Fibroblast of pulmonary artery (primary cell): ENCODE measurements at regions not wholly inside any gene's neighbourhood (a gene's known extent, or its start where the extent isn't known, plus 50 kb on each side); places are given as distances from the start of the nearest gene placed in this dataset.

Experiments
- DNase-seq: peaks from one replicate; pipeline ENCODE4 v3.0.0-alpha.2; 2010; ENCODE audit warnings: low read depth
- H3K4me3 ChIP-seq: replicated peaks from 2 replicates; pipeline ENCODE4 v1.5.1; 2011; ENCODE audit warnings: low read depth, mild to moderate bottlenecking, control low read depth, low read length, moderate library complexity
- TF ChIP-seq, protein P1 (sequence below): IDR thresholded peaks from 2 replicates; pipeline ENCODE4 v1.5.1; 2011; ENCODE audit warnings: mild to moderate bottlenecking, control low read depth, low read length, inconsistent platforms; ENCODE audit errors: missing control alignments

DNA sequence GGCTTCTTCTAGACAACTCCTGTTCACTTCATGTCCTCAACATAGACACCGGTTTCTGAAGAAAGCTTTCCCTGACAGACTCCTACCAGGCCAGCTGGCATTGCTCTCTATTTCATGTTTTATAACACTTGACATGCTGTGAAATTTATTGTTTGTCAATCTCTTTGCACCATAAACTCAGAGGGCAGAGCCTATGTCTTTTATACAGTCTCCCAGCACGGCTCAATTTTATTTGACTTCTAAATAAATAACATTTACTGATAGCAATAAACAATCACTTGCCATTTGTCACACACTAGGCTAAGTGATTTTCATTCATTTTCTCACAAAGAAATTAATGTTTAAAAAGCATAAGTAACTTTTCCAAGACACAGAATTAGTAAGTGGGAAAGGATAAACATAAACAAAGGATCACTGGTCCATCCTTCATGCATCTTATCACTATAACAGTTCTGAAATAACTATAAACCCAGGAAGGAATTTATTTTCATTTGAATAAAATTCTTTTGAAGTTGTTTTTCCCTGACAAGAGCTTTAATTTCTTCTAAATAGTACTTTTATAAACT, 577.6 kb downstream of the TECRL start:
- H3K4me3 ChIP-seq, result no peak overlapping the region
- DNase-seq, result no peak
- TF ChIP-seq, protein P1, sequence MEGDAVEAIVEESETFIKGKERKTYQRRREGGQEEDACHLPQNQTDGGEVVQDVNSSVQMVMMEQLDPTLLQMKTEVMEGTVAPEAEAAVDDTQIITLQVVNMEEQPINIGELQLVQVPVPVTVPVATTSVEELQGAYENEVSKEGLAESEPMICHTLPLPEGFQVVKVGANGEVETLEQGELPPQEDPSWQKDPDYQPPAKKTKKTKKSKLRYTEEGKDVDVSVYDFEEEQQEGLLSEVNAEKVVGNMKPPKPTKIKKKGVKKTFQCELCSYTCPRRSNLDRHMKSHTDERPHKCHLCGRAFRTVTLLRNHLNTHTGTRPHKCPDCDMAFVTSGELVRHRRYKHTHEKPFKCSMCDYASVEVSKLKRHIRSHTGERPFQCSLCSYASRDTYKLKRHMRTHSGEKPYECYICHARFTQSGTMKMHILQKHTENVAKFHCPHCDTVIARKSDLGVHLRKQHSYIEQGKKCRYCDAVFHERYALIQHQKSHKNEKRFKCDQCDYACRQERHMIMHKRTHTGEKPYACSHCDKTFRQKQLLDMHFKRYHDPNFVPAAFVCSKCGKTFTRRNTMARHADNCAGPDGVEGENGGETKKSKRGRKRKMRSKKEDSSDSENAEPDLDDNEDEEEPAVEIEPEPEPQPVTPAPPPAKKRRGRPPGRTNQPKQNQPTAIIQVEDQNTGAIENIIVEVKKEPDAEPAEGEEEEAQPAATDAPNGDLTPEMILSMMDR, result no peak

DNA sequence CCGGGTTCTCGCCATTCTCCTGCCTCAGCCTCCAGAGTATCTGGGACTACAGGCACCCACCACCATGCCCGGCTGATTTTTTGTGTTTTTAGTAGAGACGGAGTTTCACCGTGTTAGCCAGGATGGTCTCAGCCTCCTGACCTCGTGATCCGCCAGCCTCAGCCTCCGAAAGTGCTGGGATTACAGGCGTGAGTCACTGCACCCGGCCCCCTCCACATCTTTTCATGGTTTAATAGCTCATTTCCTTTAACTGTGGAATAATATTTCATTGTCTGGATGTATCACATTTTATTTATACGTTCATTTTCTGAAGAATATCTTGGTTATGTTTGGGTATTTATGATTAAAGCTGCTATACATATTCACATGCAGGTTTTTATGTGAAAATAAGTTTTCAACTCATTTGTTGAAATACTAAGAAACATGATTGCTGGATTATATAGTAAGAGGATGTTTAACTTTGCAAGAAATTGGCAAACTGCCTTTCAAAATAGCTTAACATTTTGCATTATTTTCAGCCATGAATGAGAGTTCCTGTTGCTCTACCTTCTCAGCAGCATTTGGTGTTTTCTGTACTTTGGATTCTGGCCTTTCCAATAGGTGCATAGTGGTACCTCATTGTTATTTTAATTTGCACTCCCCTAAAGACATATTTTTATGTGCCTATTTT, 591.9 kb downstream of the TECRL start:
- DNase-seq, result no peak
- TF ChIP-seq, protein P1, result no peak
- H3K4me3 ChIP-seq, result no peak overlapping the region

DNA sequence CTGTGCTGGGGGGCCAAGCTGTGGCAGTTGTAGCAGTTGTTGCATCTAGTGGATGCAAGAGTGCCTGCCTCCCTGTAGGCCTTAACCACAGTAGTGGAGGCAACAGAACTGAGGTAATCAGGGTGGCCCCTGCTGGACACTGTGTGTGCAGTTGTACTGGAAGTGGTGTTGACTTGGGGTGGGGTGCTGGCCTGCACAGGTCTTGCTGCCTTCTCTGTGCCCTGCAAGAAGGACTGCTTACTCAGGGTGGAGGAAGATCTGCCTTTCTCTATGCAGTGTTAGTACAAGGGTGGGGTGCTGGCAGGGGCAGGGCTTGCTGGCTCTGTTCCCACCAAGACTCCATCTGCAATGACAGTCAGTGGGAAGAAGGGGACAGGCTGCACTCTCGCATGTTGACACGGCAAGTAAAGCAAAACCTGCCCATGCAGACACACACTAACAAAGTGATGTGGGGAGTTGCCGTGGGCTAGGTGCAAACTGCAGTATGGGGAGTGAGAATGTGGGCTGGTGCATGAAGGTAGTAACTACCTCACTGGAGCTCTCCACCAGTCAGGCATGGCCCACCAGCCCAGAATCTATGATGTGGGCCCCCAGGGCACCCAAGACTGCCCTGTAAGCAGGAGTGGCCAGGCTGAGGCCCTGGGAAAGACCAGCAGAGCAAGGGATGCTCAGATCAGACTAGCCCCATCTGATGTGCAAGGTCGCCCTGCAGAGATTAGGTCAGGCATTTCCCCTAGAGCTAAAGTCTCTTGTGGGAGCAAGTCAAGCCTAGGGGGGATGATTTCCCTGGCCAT, 594.9 kb downstream of the TECRL start:
- TF ChIP-seq, protein P1, result no peak
- DNase-seq, result no peak
- no peak overlapping the region for H3K4me3 ChIP-seq

DNA sequence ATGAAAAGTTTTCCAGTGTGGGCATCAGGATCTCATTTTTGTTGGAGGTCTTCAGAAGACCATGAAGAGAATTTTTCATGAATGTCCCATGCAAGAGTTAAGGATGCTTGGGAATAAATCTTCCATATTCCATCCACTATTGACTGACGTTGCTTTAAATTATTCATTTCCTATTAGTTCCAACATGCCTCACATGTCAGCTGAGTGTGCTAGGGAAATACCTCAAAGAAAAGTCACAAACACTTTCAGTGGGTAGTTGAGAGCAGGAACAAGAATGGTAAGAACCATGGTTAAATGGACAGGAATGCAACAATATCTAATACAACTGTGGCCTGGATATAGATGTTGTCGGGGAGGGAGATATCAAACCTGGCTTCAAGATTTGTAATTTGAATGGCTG, 610.1 kb downstream of the TECRL start:
- H3K4me3 ChIP-seq, result no peak overlapping the region
- TF ChIP-seq, protein P1, result no peak
- DNase-seq, result no peak

DNA sequence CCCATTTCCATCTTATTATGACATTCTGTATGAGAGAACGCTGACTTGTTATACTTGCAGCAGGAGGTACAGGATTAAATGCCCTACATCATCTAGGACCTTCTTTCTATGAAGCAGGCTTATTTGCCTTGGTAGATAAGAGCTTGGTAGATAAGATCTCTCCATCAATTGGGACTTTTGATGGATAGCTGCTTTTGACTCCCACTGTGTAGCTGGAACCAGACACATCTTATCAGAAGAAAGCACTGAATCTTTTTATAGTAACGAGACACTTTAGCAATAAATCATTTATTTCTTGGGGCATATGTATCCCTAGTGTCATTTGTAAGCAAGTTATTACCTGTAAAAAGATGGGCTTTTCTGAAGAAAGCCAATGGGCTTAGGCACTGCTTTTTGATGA, 613.9 kb downstream of the TECRL start:
- no peak overlapping the region for H3K4me3 ChIP-seq
- TF ChIP-seq, protein P1, result no peak
- no peak for DNase-seq

DNA sequence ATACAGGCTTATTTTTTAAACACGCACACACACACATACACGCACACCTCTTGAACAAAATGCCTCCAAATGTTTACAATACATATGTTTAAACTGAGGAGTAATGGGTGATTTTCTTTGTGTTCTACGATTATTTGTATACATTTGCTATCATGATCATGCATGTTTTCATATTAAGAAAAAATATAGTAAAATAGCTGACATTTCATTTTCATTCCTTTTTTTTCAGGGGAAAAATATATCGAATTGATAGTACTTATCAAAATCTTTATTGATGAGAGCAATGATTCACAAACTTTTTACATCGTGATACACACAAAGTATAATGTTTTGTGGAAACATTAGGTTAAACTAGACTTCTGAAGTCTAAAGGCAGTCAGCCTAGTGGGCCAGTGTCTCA, 618.9 kb downstream of the TECRL start:
- no peak for DNase-seq
- H3K4me3 ChIP-seq, result no peak overlapping the region
- TF ChIP-seq, protein P1, result no peak
